H54 (cell line): ENCODE measurements at regions not wholly inside any gene's neighbourhood (a gene's known extent, or its start where the extent isn't known, plus 50 kb on each side); places are given as distances from the start of the nearest gene placed in this dataset.
"Not testable (repeated sequence)": the region's sequence is repeated elsewhere in the genome, so short reads cannot be mapped to it uniquely, and the experiment has no call there.

Experiments used
- DNase-seq: peaks from one replicate; pipeline ENCODE4 v3.0.0; 2011; ENCODE audit warnings: low spot score, mixed read lengths; ENCODE audit not compliant: insufficient read length
- FAIRE-seq: peaks from 3 replicates; lab custom pipeline; 2011; peaks lifted over from hg19 to GRCh38; lab: Jason Lieb, UNC
- POLR2A ChIP-seq: IDR thresholded peaks from 2 replicates; pipeline ENCODE4 v1.6.1; 2011; ENCODE audit warnings: low read depth, mild to moderate bottlenecking, low read length

GRCh38 chr1:99062192-99062591, 57.5 kb upstream of the PLPPR5 start:
- TF ChIP-seq POLR2A = no peak
- FAIRE-seq = no peak
- no peak for DNase-seq

- FAIRE-seq (no peak), DNase-seq (no peak)
- no peak for TF ChIP-seq POLR2A
These were observed 64.5 kb upstream of the PLPPR5 start for GRCh38 chr1:99069146-99069545.

GRCh38 chr1:99078529-99078928, 73.9 kb upstream of the PLPPR5 start:
- DNase-seq, FAIRE-seq: not testable (repeated sequence)

GRCh38 chr1:99082366-99082765, 77.7 kb upstream of the PLPPR5 start:
- FAIRE-seq = no peak
- DNase-seq = no peak
- no peak for TF ChIP-seq POLR2A

- DNase-seq (no peak), FAIRE-seq (no peak)
- TF ChIP-seq POLR2A = no peak
These were observed 78.7 kb upstream of the PLPPR5 start for GRCh38 chr1:99083338-99083737.

GRCh38 chr1:99084562-99084961, 79.9 kb upstream of the PLPPR5 start:
- DNase-seq (no peak), FAIRE-seq (no peak)
- TF ChIP-seq POLR2A = no peak

- DNase-seq (no peak), FAIRE-seq (no peak)
- TF ChIP-seq POLR2A = no peak
These were observed 81.4 kb upstream of the PLPPR5 start for GRCh38 chr1:99086057-99086456.

GRCh38 chr1:99098589-99098988, 93.9 kb upstream of the PLPPR5 start:
- FAIRE-seq (no peak), DNase-seq (no peak)
- no peak for TF ChIP-seq POLR2A

GRCh38 chr1:99106274-99106673, 101.6 kb upstream of the PLPPR5 start:
- DNase-seq = no peak
- FAIRE-seq = no peak
- no peak for TF ChIP-seq POLR2A

GRCh38 chr1:99107680-99108079, 103.0 kb upstream of the PLPPR5 start:
- FAIRE-seq (no peak), DNase-seq (no peak)
- TF ChIP-seq POLR2A = no peak

- no peak for TF ChIP-seq POLR2A
These were observed 105.7 kb upstream of the PLPPR5 start for GRCh38 chr1:99110140-99111041.

GRCh38 chr1:99115231-99115630, 110.6 kb upstream of the PLPPR5 start:
- DNase-seq (no peak), FAIRE-seq (no peak)
- no peak for TF ChIP-seq POLR2A

More at GRCh38 chr1:99110140-99111041, 105.7 kb upstream of the PLPPR5 start:
- DNase-seq (no peak), FAIRE-seq (no peak)

GRCh38 chr1:99119188-99119587, 114.5 kb upstream of the PLPPR5 start:
- FAIRE-seq (no peak), DNase-seq (no peak)
- no peak for TF ChIP-seq POLR2A

GRCh38 chr1:99122039-99122438, 117.4 kb upstream of the PLPPR5 start:
- FAIRE-seq (no peak), DNase-seq (no peak)
- TF ChIP-seq POLR2A = no peak

GRCh38 chr1:99123936-99124335, 119.3 kb upstream of the PLPPR5 start:
- FAIRE-seq (no peak), DNase-seq (no peak)
- TF ChIP-seq POLR2A = no peak

GRCh38 chr1:99131546-99131945, 126.9 kb upstream of the PLPPR5 start:
- FAIRE-seq (no peak), DNase-seq (no peak)
- no peak for TF ChIP-seq POLR2A
